GM12864 (cell line): ENCODE measurements at regions not wholly inside any gene's neighbourhood (a gene's known extent, or its start where the extent isn't known, plus 50 kb on each side); places are given as distances from the start of the nearest gene placed in this dataset.
"Not testable (repeated sequence)": the region's sequence is repeated elsewhere in the genome, so short reads cannot be mapped to it uniquely, and the experiment has no call there.

Experiments used
- DNase-seq: peaks from one replicate; pipeline ENCODE4 v3.0.0-alpha.2; 2011; ENCODE audit warnings: low read depth
- H3K4me3 ChIP-seq: 2 replicates; pipeline ENCODE4 v1.5.1; 2011; ENCODE audit warnings: mild to moderate bottlenecking, low read depth, low read length, control low read depth
- TF ChIP-seq, protein P1 (sequence below): IDR thresholded peaks from 2 replicates; pipeline ENCODE4 v1.5.1; 2011; ENCODE audit warnings: low read depth, mild to moderate bottlenecking, moderate library complexity, low read length, control low read depth, inconsistent platforms; ENCODE audit errors: missing control alignments

DNA sequence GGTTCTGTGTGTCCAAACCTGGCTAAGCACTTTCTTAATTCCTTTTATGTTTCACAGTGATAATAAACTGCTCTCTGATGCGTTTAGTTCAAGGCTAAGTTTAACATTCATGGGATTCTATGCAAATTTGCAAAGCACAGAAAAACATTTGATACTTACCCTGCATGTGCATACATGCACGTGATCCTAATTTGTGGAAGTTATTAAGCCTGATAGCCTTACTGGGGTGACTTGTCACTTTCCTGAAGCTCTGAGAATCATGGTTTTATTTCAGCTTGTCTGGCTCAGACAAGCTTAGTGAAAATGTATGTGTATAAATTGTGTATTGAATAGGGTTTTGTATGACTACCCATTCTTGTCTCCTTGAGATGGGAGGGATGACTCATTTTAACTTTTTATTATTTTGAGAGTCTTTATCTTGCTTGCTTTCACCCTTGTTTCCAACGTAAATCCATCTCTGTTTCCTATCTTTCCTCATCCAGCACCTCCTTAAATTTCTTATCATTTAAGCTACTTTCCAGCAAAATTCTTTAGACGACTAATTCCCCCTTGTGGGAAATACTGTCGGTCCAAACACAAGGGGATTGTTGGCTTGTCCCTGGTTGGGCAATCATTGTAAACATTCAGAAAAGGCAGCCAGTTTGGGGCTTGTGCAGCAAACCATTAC lies 167.1 kb downstream of the C11orf91 start:
- no peak for DNase-seq
- TF ChIP-seq, protein P1, sequence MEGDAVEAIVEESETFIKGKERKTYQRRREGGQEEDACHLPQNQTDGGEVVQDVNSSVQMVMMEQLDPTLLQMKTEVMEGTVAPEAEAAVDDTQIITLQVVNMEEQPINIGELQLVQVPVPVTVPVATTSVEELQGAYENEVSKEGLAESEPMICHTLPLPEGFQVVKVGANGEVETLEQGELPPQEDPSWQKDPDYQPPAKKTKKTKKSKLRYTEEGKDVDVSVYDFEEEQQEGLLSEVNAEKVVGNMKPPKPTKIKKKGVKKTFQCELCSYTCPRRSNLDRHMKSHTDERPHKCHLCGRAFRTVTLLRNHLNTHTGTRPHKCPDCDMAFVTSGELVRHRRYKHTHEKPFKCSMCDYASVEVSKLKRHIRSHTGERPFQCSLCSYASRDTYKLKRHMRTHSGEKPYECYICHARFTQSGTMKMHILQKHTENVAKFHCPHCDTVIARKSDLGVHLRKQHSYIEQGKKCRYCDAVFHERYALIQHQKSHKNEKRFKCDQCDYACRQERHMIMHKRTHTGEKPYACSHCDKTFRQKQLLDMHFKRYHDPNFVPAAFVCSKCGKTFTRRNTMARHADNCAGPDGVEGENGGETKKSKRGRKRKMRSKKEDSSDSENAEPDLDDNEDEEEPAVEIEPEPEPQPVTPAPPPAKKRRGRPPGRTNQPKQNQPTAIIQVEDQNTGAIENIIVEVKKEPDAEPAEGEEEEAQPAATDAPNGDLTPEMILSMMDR, result no peak
- no peak overlapping the region for H3K4me3 ChIP-seq

DNA sequence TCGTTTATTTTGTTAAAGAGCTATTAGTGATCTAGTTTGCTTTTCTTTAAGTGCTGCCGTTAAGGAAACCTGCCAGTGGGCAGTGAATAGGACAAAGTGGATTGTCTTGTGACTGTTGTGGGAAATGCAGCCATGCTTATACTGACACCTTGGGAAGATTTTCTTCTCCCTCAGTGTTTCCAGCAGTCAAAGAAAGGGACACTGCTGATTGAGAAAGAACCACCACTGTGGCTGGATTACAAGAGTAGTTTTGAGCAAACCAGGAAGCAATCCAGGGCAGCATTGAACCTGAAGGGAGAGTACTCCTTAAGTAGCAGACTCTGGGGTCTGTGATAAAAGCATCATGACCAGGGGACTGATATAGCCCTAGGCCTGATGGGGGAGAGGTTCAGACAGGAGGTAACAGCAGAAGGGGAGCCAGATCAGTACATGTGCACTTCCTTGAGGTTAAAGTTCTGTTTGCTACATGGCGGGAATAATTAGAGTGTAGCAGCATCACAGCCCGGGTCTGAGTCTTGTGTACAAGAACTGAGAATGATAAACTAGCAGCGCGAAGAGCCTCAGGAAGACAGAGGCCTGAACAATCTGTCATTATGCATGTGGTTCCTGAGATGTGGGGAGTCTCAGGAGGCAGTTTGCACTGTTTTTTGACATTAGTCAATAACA lies 167.8 kb downstream of the C11orf91 start:
- DNase-seq, result no peak
- TF ChIP-seq, protein P1, result no peak
- H3K4me3 ChIP-seq, result no peak overlapping the region

DNA sequence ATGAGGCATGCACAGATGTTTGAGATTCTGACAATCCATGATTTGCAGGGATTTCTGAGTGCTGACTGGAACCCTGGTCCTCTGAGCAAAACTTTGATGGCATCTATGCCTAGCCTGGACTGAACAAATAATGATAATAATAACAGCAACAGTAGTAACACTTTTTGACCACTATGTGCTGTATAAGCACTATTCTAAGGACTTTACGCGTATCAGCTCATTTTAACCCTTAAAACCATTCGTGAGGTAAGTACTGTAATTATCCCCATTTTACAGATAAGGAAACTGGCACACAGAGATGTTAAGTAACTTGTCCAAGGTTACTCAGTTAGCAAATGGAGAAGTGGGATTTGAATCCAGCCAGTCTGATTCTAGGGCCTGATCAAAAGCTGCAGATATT lies 168.4 kb downstream of the C11orf91 start:
- no peak overlapping the region for H3K4me3 ChIP-seq
- TF ChIP-seq, protein P1, result peak; percentile 7
- DNase-seq, result no peak

DNA sequence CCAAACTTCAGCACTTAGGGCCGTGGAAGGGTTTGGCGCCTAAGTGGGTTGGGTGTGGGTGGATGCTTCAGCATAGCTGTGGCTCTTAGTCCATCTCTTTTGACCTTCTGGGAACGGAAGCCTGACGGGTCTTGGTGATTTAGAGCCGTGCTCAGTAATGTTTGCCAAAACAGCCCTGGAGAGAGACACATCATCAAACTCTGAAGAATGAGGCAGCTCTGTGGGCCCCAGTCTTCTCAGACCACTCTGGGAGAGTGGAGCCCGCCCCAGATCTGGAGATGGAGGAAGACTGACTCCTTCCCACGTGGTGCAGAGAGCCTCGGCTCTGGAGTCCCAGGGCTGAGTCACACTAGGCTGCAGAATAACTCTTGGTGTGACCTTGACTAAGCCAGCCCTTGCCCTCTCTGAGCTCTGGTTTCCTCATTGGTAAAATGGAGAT lies 168.9 kb downstream of the C11orf91 start:
- no peak overlapping the region for H3K4me3 ChIP-seq
- no peak for DNase-seq
- TF ChIP-seq, protein P1, result no peak

DNA sequence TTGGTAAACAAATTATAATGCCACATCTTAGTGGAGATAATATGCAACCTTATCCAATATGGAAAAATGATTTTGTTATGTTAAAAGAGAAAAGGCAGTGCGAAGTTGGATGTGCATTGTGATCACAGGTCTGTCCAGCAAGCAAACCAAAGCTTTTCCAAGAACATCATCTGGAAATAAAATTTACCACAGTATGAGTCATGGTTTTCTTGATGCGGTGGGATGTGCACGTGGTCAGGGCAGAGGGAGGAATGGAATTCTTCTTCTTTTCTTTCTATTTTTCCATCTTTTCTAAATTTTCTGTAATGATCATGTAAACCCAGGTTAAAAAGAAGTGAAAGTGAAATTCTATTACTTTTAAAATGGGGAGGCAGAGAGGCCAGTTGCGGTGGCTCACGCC lies 169.8 kb downstream of the C11orf91 start:
- DNase-seq, result no peak
- TF ChIP-seq, protein P1, result no peak
- no peak overlapping the region for H3K4me3 ChIP-seq

DNA sequence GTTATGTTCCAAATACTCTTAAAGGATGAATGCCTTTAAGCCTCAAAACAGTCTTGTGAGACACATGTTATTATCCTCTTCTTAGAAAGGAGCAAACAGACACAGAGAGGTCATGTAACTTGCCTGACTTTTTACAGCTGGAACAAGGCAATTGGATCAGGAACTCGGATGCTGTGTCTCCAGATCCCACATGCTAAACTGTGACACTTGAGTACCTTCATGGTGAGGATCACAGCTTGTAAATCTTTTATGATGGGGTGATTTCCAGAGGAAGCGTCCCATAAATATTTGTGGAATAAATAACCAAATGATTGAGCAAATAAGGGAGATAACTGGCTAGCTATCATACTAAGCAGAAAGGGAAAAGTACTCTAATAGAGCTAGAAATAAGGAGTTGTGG lies 171.2 kb downstream of the C11orf91 start:
- DNase-seq, result no peak
- H3K4me3 ChIP-seq, result no peak overlapping the region
- TF ChIP-seq, protein P1, result no peak

DNA sequence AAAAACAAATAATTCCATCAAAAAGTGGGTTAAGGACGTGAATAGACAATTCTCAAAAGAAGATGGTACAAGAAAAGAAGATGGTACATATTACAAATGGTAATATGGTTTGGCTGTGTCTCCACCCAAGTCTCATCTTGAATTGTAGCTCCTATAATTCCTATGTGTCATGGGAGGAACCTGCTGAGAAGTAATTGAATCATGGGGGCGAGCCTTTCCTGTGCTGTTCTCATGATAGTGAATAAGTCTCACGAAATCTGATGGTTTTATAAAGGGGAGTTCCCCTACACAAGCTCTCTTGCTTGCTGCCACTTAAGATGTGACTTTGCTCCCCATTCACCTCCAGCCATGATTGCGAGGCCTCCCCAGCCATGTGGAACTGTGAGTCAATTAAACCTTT lies 172.9 kb downstream of the C11orf91 start:
- H3K4me3 ChIP-seq, DNase-seq: not testable (repeated sequence)
